H1 (cell line): ENCODE measurements at regions not wholly inside any gene's neighbourhood (a gene's known extent, or its start where the extent isn't known, plus 50 kb on each side); places are given as distances from the start of the nearest gene placed in this dataset.

ENCODE experiments used
- BRCA1 ChIP-seq: IDR thresholded peaks from 2 replicates; pipeline ENCODE4 v1.6.1; 2012; ENCODE audit warnings: low read depth, low read length, improper control_type of control experiment
- CTCF ChIP-seq, 3 experiments: IDR thresholded peaks; 1 replicate in 2 of 3; 2 replicates in 1 of 3; pipeline versions ENCODE4 v1.5.1 to v1.6.1; 2011; ENCODE audit warnings: low read length in 3 of 3, mild to moderate bottlenecking in 3 of 3, inconsistent platforms in 2 of 3, low read depth in 1 of 3, moderate library complexity in 1 of 3; ENCODE audit not compliant: insufficient read depth in 1 of 3; ENCODE audit errors: control extremely low read depth in 1 of 3

GRCh38 chr12:58384196-58384595 is 442.8 kb downstream of the ATP23 start (continued):
- TF ChIP-seq CTCF (IDR thresholded peaks at IDR 0.05; ENCODE audit: control extremely low read depth in 1 of 3, insufficient read depth in 1 of 3, low read depth in 1 of 3, low read length in 3 of 3) (no peak), BRCA1 (no peak)
